GM12878 (cell line): ENCODE measurements at regions not wholly inside any gene's neighbourhood (a gene's known extent, or its start where the extent isn't known, plus 50 kb on each side); places are given as distances from the start of the nearest gene placed in this dataset.
"Not testable (repeated sequence)": the region's sequence is repeated elsewhere in the genome, so short reads cannot be mapped to it uniquely, and the experiment has no call there.

Experiments
- ATAC-seq: fragments of 200-7000 bp; cut with Tn5 transposase; 3 replicates; pipeline ENCODE4 v1.9.1; 2020; ENCODE audit warnings: mild to moderate bottlenecking, moderate library complexity
- BruUV-seq: library from RNA; stranded (reverse); fragments of 400-500 nt; replicated peaks from 2 replicates; lab custom pipeline; 2021; lab: Mats Ljungman, UMichigan
- CTCF ChIA-PET: fragments of 300-600 bp; sonication (Branson Sonifier 250); formaldehyde crosslinking; extraction: SDS; loops from one replicate; lab custom pipeline; 2021; ENCODE audit warnings: inconsistent platforms; lab: Yijun Ruan, JAX
- POLR2A ChIA-PET: fragments of 350-600 bp; formaldehyde crosslinking; extraction: SDS; loops from one replicate; lab custom pipeline; 2021; ENCODE audit warnings: inconsistent platforms; lab: Charles Lee
- RAD21 ChIA-PET: fragments of 300-600 bp; sonication (Branson Sonifier 250); formaldehyde crosslinking; loops from one replicate; lab custom pipeline; 2023; ENCODE audit warnings: antibody characterized with exemption; ENCODE audit not compliant: unreplicated experiment; lab: Charles Lee
- SMC1A ChIA-PET: fragments of 300-600 bp; sonication (Branson Sonifier 250); formaldehyde crosslinking; loops from one replicate; lab custom pipeline; 2023; ENCODE audit not compliant: unreplicated experiment, uncharacterized antibody; lab: Charles Lee
- DNase-seq: peaks from one replicate; pipeline ENCODE4 v3.0.0-alpha.2; 2011; ENCODE audit warnings: low read depth, low spot score
- FAIRE-seq: peaks from 3 replicates; lab custom pipeline; 2011; peaks lifted over from hg19 to GRCh38; lab: Jason Lieb, UNC
- H2AFZ ChIP-seq: 2 replicates; pipeline ENCODE4 v1.6.0; 2011; ENCODE audit warnings: low read depth, low read length, control low read depth; ENCODE audit not compliant: control insufficient read depth
- H3K27ac ChIP-seq: 2 replicates; pipeline ENCODE4 v1.5.1; 2011; ENCODE audit warnings: control low read depth; ENCODE audit not compliant: control insufficient read depth, insufficient read depth
- H3K27me3 ChIP-seq, 2 experiments: replicated peaks in 1 of 2; 2 replicates each; pipeline versions ENCODE4 v1.6.0 to v1.6.1; 2011; ENCODE audit warnings: low read length in 1 of 2; ENCODE audit not compliant: control insufficient read depth in 2 of 2, insufficient read depth in 2 of 2
- H3K36me3 ChIP-seq, 2 experiments: 2 replicates each; pipeline ENCODE4 v1.5.1; 2011; ENCODE audit warnings: low read length in 1 of 2; ENCODE audit not compliant: control insufficient read depth in 2 of 2, insufficient read depth in 2 of 2
- H3K4me1 ChIP-seq: 2 replicates; pipeline ENCODE4 v1.6.1; 2011; ENCODE audit warnings: mild to moderate bottlenecking, low read length, moderate library complexity, mixed read lengths; ENCODE audit not compliant: control insufficient read depth, insufficient read depth
- H3K4me2 ChIP-seq: 2 replicates; pipeline ENCODE4 v1.6.0; 2011; ENCODE audit warnings: control low read depth; ENCODE audit not compliant: control insufficient read depth, insufficient read depth
- H3K4me3 ChIP-seq: fragments of 200-600 bp; sonication (generic); 2 replicates; pipeline ENCODE4 v1.5.1; 2016
- H3K79me2 ChIP-seq: 2 replicates; pipeline ENCODE4 v1.6.0; 2011; ENCODE audit warnings: low read length; ENCODE audit not compliant: control insufficient read depth, insufficient read depth
- H3K9ac ChIP-seq: 2 replicates; pipeline ENCODE4 v1.8.0; 2011; ENCODE audit warnings: low read length, control low read depth, mixed read lengths; ENCODE audit not compliant: control insufficient read depth, insufficient read depth
- H3K9me3 ChIP-seq: replicated peaks from 3 replicates; pipeline ENCODE4 v1.5.1; 2011; ENCODE audit warnings: mild to moderate bottlenecking, low read length; ENCODE audit not compliant: control insufficient read depth, insufficient read depth
- H4K20me1 ChIP-seq: 2 replicates; pipeline ENCODE4 v1.6.0; 2011; ENCODE audit not compliant: control insufficient read depth, insufficient read depth
- EZH2 ChIP-seq: IDR thresholded peaks from 2 replicates; pipeline ENCODE4 v1.6.1; 2012; ENCODE audit warnings: low read depth, mild to moderate bottlenecking, control low read depth, inconsistent platforms, low read length, borderline replicate concordance; ENCODE audit not compliant: control insufficient read depth
- FOXK2 ChIP-seq: fragments of 450-650 bp; IDR thresholded peaks from 2 replicates; pipeline ENCODE4 v1.6.1; 2017; ENCODE audit warnings: mild to moderate bottlenecking, moderate library complexity
- RAD21 ChIP-seq: IDR thresholded peaks from 2 replicates; pipeline ENCODE4 v1.6.1; 2011; ENCODE audit warnings: mild to moderate bottlenecking, low read depth, low read length, moderate library complexity; ENCODE audit not compliant: insufficient read depth
- WGBS: methylation state at CpG from one replicate; pipeline ENCODE4 v1.1.6; 2016; ENCODE audit warnings: low lambda C conversion rate; ENCODE audit not compliant: insufficient replicate concordance, insufficient coverage; ENCODE audit errors: missing lambda C conversion rate; 5-methylcytosine and 5-hydroxymethylcytosine counted together
- in situ Hi-C: fragments of 300-500 bp; cut with MboI; formaldehyde crosslinking; loops from 9 replicates; pipeline ENCODE4 v1.14.3; 2018; ENCODE audit warnings: mixed read lengths
- intact Hi-C: fragments of 100-400 bp; cut with micrococcal nuclease; formaldehyde crosslinking; loops from one replicate; pipeline ENCODE4 v1.14.2; 2022; ENCODE audit not compliant: unreplicated experiment

GRCh38 chr6:21937466-21937865, 343.9 kb downstream of the SOX4 start:
- H3K27me3 ChIP-seq = no peaks in the 10 kb centered on the region
- H3K4me1 ChIP-seq = no peaks in the 10 kb centered on the region
- no peak overlapping the region for H2AFZ ChIP-seq
- peak; percentile 47; the same call in 2 of the 3 replicates for ATAC-seq
- BruUV-seq = no TSS peak
- H3K4me3 ChIP-seq = no peak overlapping the region
- H3K4me2 ChIP-seq = no peak overlapping the region
- no peak overlapping the region for H3K27ac ChIP-seq
- WGBS = 75% methylated on average over 6 of the region's 6 CpGs
- no peaks in the 10 kb centered on the region for H4K20me1 ChIP-seq
- no peak for DNase-seq
- intact Hi-C loops = loop anchor here (5.0 to 10.0 kb wide), 2 partner anchors 340 to 1373 kb away; no protein-coding TSS in a partner anchor
- no peaks in the 10 kb centered on the region for H3K36me3 ChIP-seq
- FAIRE-seq = no peak
- in situ Hi-C loops = loop anchor here (25.0 kb wide), 1 partner anchor 1375 kb away; no protein-coding TSS in a partner anchor
- ChIA-PET POLR2A (interaction anchor here (0.6 to 1.0 kb wide), 2 partner anchors 15 to 616 kb away, joined by 4 to 5 read pairs; no protein-coding TSS in a partner anchor), CTCF (interaction anchor here (0.7 to 1.6 kb wide), 6 partner anchors 9 to 1373 kb away, joined by 3 to 5 read pairs (median 4); no protein-coding TSS in a partner anchor), RAD21 (interaction anchor here (0.8 to 1.2 kb wide), 3 partner anchors 88 to 1373 kb away, joined by 3 to 4 read pairs (median 3); no protein-coding TSS in a partner anchor), SMC1A (interaction anchor here (0.7 kb wide), 1 partner anchor 10 kb away, joined by 3 read pairs; no protein-coding TSS in a partner anchor)
- TF ChIP-seq RAD21 (peak; percentile 38; the same call in 1 of the 2 replicates), EZH2 (no peak), FOXK2 (no peak)
- H3K79me2 ChIP-seq = no peaks in the 10 kb centered on the region
- H3K9me3 ChIP-seq = no peaks in the 10 kb centered on the region
- no peak overlapping the region for H3K9ac ChIP-seq

DNA sequence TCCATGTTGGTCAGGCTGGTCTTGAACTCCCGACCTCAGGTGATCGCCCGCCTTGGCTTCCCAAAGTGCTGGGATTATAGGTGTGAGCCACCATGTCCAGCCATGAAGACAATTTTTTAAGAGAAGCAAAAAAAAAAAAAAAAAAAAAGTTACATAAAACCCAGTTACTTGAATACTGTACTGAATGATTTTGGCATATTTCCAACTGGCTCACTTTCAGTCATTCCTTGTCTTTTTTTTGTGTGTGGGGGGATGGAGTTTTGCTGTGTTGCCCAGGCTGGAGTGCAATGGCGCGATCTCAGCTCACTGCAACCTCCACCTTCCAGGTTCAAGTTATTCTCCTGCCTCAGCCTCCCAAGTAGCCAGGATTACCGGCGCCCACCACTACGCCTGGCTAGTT, 345.5 kb downstream of the SOX4 start:
- CTCF ChIA-PET, H3K9me3 ChIP-seq, H3K36me3 ChIP-seq, BruUV-seq, H3K9ac ChIP-seq, H3K4me1 ChIP-seq, DNase-seq, H3K27me3 ChIP-seq, SMC1A ChIA-PET, H3K4me3 ChIP-seq, H2AFZ ChIP-seq, H3K79me2 ChIP-seq, RAD21 ChIA-PET, FAIRE-seq, POLR2A ChIA-PET, H3K4me2 ChIP-seq, H3K27ac ChIP-seq, H4K20me1 ChIP-seq, ATAC-seq: not testable (repeated sequence)
- 70% methylated on average over 7 of the region's 8 CpGs for WGBS
- in situ Hi-C loops (loop anchor here (25.0 kb wide), 1 partner anchor 1377 kb away; no protein-coding TSS in a partner anchor), intact Hi-C loops (loop anchor here (5.0 to 10.0 kb wide), 2 partner anchors 342 to 1374 kb away; no protein-coding TSS in a partner anchor)
